ENCODE measurements at regions not wholly inside any gene's neighbourhood (a gene's known extent, or its start where the extent isn't known, plus 50 kb on each side); places are given as distances from the start of the nearest gene placed in this dataset.

- DNase-seq (ENCODE audit: low spot score) (peak; percentile 78), ATAC-seq (peak; percentile 66)
- peaks cover 3% of the 10 kb centered on the region; the same call in 2 of the 3 replicates for H3K4me1 Mint-ChIP-seq
- H3K4me3 ChIP-seq, result no peak overlapping the region
- TF ChIP-seq CTCF (conservative IDR thresholded peaks at IDR 0.05; ENCODE audit: low read depth in 2 of 2), result peak; percentile 57 to 68
- TF ChIP-seq POLR2AphosphoS5 (IDR thresholded peaks at IDR 0.05; ENCODE audit: low read depth), result no peak
- TF ChIP-seq CREB1 (CRISPR knock-in tag; IDR thresholded peaks at IDR 0.05; ENCODE audit: low read depth), result no peak
- no peaks in the 10 kb centered on the region for H3K79me2 ChIP-seq (replicated peaks; ENCODE audit: insufficient read depth)
- H3K4me2 ChIP-seq, result no peak overlapping the region
- no peaks in the 10 kb centered on the region for H3F3A ChIP-seq (replicated peaks; ENCODE audit: low read depth)
- H3K27me3 ChIP-seq (ENCODE audit: insufficient read depth), result no peaks in the 10 kb centered on the region
- H3K4me1 ChIP-seq (ENCODE audit: insufficient read depth), result peaks cover 6% of the 10 kb centered on the region; the same call in 1 of the 2 replicates
- peaks cover 15% of the 10 kb centered on the region for H3K9me3 Mint-ChIP-seq
- 0 out of 2 replicates have a peak, but pooled peaks cover 4% of the 10 kb centered on the region for H3K36me3 ChIP-seq (ENCODE audit: insufficient read depth)
- peaks cover 19% of the 10 kb centered on the region for H3K36me3 Mint-ChIP-seq (ENCODE audit: low read depth)
- H2AFZ ChIP-seq, result no peak overlapping the region
- no peak overlapping the region; the same call in 1 of the 2 replicates for H3K27ac Mint-ChIP-seq
- H4K20me1 ChIP-seq (replicated peaks; ENCODE audit: insufficient read depth), result no peaks in the 10 kb centered on the region
- H3K27ac ChIP-seq (ENCODE audit: low read depth), result no peak overlapping the region
- H3K9me2 ChIP-seq (ENCODE audit: insufficient read depth), result no peaks in the 10 kb centered on the region
- H3K27me3 Mint-ChIP-seq (ENCODE audit: insufficient read depth, low read depth, poor library complexity), result no peaks in the 10 kb centered on the region
- no peak overlapping the region for H3K4me3 Mint-ChIP-seq
These were observed 304.1 kb upstream of the TECRL start for GRCh38 chr4:64713256-64713840.

DNA sequence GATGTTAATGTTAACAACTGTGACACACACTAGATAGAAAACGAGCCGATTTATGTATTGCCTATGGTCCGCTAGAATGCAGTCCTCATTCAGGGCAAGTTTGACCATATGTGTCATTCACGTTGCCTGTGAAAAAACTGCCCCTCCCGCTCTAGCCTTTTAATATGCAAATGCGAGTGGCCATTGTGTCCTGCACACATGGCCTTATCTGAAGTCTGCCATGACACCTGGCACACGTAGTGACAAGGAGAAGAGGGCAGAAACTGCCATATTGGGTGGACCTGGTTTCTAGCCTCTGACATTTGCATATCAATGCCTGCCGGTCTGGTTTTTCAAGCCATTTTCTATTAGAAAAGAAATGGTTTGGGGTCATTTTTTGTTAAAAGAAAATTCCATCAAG, 303.3 kb upstream of the TECRL start:
- H3K4me1 ChIP-seq (ENCODE audit: insufficient read depth), result peaks cover 6% of the 10 kb centered on the region; the same call in 1 of the 2 replicates
- no peak overlapping the region for H3K27ac Mint-ChIP-seq
- H3K4me3 Mint-ChIP-seq, result no peak overlapping the region
- no peak for TF ChIP-seq NANOG (IDR thresholded peaks at IDR 0.05; ENCODE audit: borderline replicate concordance)
- no peak for TF ChIP-seq REST (IDR thresholded peaks at IDR 0.05; ENCODE audit: unreplicated experiment)
- no peak for TF ChIP-seq POLR2AphosphoS5 (IDR thresholded peaks at IDR 0.05; ENCODE audit: low read depth)
- no peak for TF ChIP-seq ZNF114 (CRISPR knock-in tag; IDR thresholded peaks at IDR 0.05)
- no peak for TF ChIP-seq EZH2 (IDR thresholded peaks at IDR 0.05; ENCODE audit: low read depth, unreplicated experiment)
- no peak for TF ChIP-seq CTCF (conservative IDR thresholded peaks at IDR 0.05; ENCODE audit: low read depth in 2 of 2)
- TF ChIP-seq CREB1 (CRISPR knock-in tag; IDR thresholded peaks at IDR 0.05; ENCODE audit: low read depth), result no peak
- TF ChIP-seq STAT1 (IDR thresholded peaks at IDR 0.05; ENCODE audit: unreplicated experiment), result no peak
- no peak for TF ChIP-seq JUNB (IDR thresholded peaks at IDR 0.05; ENCODE audit: unreplicated experiment)

More for the DNA sequence above, 303.3 kb upstream of the TECRL start:
- no peak overlapping the region for H3K4me3 ChIP-seq
- peaks cover 12% of the 10 kb centered on the region for H3K36me3 Mint-ChIP-seq (ENCODE audit: low read depth)
- no peak overlapping the region for H2AFZ ChIP-seq
- no peak overlapping the region for H3K4me2 ChIP-seq
- H4K20me1 ChIP-seq (replicated peaks; ENCODE audit: insufficient read depth), result no peaks in the 10 kb centered on the region
- H3K27me3 Mint-ChIP-seq (ENCODE audit: insufficient read depth, low read depth, poor library complexity), result no peaks in the 10 kb centered on the region
- peaks cover 3% of the 10 kb centered on the region; the same call in 2 of the 3 replicates for H3K4me1 Mint-ChIP-seq
- peaks cover 7% of the 10 kb centered on the region for H3K9me3 Mint-ChIP-seq
- no peaks in the 10 kb centered on the region for H3K9me2 ChIP-seq (ENCODE audit: insufficient read depth)
- ATAC-seq (no peak), DNase-seq (ENCODE audit: low spot score) (no peak)
- no peak overlapping the region; the same call in 1 of the 2 replicates for H3K27ac ChIP-seq (ENCODE audit: low read depth)
- H3K27me3 ChIP-seq (ENCODE audit: insufficient read depth), result no peaks in the 10 kb centered on the region
- no peaks in the 10 kb centered on the region for H3F3A ChIP-seq (replicated peaks; ENCODE audit: low read depth)
- H3K36me3 ChIP-seq (ENCODE audit: insufficient read depth), result 0 out of 2 replicates have a peak, but pooled peaks cover under 1% of the 10 kb centered on the region
- no peaks in the 10 kb centered on the region for H3K79me2 ChIP-seq (replicated peaks; ENCODE audit: insufficient read depth)

All from GM23338 (cell line).